Kidney (tissue), 13 donors: ENCODE measurements at regions not wholly inside any gene's neighbourhood (a gene's known extent, or its start where the extent isn't known, plus 50 kb on each side); places are given as distances from the start of the nearest gene placed in this dataset.

ENCODE experiments used
- DNase-seq, 5 donors: peaks; one replicate each; pipeline ENCODE4 v3.0.0-alpha.2; 2013 to 2020
- FAIRE-seq: peaks from 2 replicates; lab custom pipeline; 2012; peaks lifted over from hg19 to GRCh38; lab: Jason Lieb, UNC
- H3K27ac ChIP-seq, 2 donors: one replicate each; pipeline ENCODE4 v1.7.0; 2013; ENCODE audit warnings: low read depth in 2 of 2, low read length in 2 of 2, inconsistent platforms in 1 of 2
- H3K27me3 ChIP-seq: one replicate; pipeline ENCODE4 v1.7.1; 2013; ENCODE audit warnings: low read length, inconsistent platforms; ENCODE audit not compliant: control insufficient read depth, insufficient read depth
- H3K36me3 ChIP-seq, 3 donors: one replicate each; pipeline versions ENCODE4 v1.7.0 to v1.7.1; 2013; ENCODE audit warnings: low read length in 3 of 3, control low read depth in 1 of 3, inconsistent platforms in 1 of 3; ENCODE audit not compliant: insufficient read depth in 3 of 3, control insufficient read depth in 2 of 3
- H3K4me1 ChIP-seq, 3 donors: one replicate each; pipeline versions ENCODE4 v1.7.0 to v1.7.1; 2013; ENCODE audit warnings: low read length in 3 of 3, inconsistent platforms in 1 of 3, low read depth in 1 of 3; ENCODE audit not compliant: control insufficient read depth in 2 of 3, insufficient read depth in 2 of 3
- H3K4me3 ChIP-seq, 3 donors: one replicate each; pipeline versions ENCODE4 v1.7.0 to v1.8.1; 2013; ENCODE audit warnings: low read length in 3 of 3, control low read depth in 1 of 3, inconsistent platforms in 1 of 3
- H3K9ac ChIP-seq, 3 donors: one replicate each; pipeline versions ENCODE4 v1.7.0 to v1.7.1; 2013; ENCODE audit warnings: low read length in 3 of 3, control low read depth in 1 of 3, inconsistent platforms in 1 of 3
- H3K9me3 ChIP-seq, 3 donors: one replicate each; pipeline versions ENCODE4 v1.7.0 to v1.7.1; 2013; ENCODE audit warnings: low read length in 3 of 3, control low read depth in 1 of 3, inconsistent platforms in 1 of 3; ENCODE audit not compliant: control insufficient read depth in 2 of 3, insufficient read depth in 1 of 3
- CTCF ChIP-seq: IDR thresholded peaks from 3 replicates; pipeline ENCODE4 v1.5.1; 2012; ENCODE audit warnings: mild to moderate bottlenecking, moderate library complexity, borderline replicate concordance; ENCODE audit not compliant: insufficient read depth; ENCODE audit errors: extremely low read depth
- intact Hi-C: fragments of 100-400 bp; cut with DNase I; formaldehyde crosslinking; loops from one replicate; pipeline ENCODE4 v1.11.1; 2022
- donor health status: control.
- donor health status: control.
- donor health status: control.
- donor health status: control.
- donor health status: control.
- donor health status: DM: yes; HTN: yes; CAD: no.
- donor health status: Normal renal cell carcinoma (clear cell type).

DNA sequence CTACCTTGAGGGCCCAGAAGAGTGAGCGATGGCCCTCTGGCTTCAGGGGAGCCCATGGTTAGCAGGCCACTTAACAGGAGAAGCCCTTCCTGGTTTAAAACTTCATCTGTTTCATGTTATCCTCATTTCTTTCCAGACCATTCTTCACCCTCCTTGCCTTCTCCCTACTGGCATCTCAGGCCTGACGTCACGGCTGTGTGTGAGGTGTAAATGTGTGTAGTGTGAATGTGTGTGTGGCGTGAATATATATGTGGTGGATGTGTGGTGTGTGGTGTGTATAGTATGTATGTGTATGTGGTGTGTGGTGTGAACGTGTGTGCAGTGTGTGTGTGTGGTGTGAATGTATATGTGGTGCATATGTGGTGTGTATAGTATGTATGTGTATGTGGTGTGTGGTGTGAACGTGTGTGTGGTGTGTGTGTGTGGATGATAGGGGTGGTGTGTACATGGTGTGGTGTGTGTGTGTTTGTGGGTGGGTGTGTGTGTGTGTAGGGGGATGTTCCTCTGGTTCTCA is 88.5 kb downstream of the SOD2 start:
- Histone ChIP-seq H3K4me1 (no peaks in the 10 kb centered on the region), H3K27ac (no peak overlapping the region), H3K4me3 (no peak overlapping the region), H3K36me3 (no peaks in the 10 kb centered on the region), H3K27me3 (no peaks in the 10 kb centered on the region), H3K9me3 (no peaks in the 10 kb centered on the region), H3K9ac (no peak overlapping the region)
- no peak for TF ChIP-seq CTCF
- intact Hi-C loops, result no loop called here
- DNase-seq, result no peak
- no peak for FAIRE-seq

DNA sequence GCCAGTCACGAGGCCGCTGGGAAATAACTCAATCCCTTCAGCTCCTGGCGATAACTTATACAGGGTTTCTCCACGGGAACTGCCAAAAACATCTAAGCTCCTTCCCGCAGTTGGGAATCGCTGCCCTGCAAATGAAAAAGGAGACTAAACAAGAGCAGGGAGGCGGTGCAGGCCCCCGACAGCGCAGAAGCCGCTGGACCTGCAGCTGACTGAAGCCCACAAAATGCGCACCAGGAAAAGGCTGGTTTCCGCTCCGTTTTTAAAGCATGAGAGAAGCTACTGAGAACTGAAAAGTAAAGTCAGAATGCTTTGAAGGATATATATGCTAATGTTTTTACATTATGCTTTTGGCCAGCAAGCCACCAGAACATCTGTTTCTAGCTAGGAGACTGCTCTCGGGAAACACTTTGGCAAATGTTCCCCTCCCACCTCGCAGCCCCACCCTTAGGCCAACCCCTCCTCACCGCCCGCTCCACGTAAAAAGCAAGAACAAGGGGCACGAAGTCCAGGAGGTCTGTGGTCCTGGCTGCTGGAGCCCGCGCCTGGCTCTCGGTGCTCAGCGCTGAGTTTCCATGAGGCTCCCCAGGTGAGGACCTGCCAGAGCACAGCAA is 90.5 kb downstream of the SOD2 start:
- Histone ChIP-seq H3K4me3 (no peak overlapping the region), H3K27me3 (no peaks in the 10 kb centered on the region), H3K9ac (no peak overlapping the region), H3K9me3 (no peaks in the 10 kb centered on the region), H3K36me3 (no peaks in the 10 kb centered on the region), H3K27ac (no peak overlapping the region), H3K4me1 (no peaks in the 10 kb centered on the region)
- FAIRE-seq (no peak), DNase-seq (peak in 2 of 5 donors; percentile 4 to 11)
- intact Hi-C loops, result no loop called here
- no peak for TF ChIP-seq CTCF

GRCh38 chr6:159601211-159601610 is 91.8 kb downstream of the SOD2 start:
- no peak for DNase-seq
- Histone ChIP-seq H3K36me3 (no peaks in the 10 kb centered on the region), H3K4me1 (no peaks in the 10 kb centered on the region), H3K9me3 (no peaks in the 10 kb centered on the region), H3K27me3 (no peaks in the 10 kb centered on the region), H3K9ac (no peak overlapping the region), H3K4me3 (no peak overlapping the region), H3K27ac (no peak overlapping the region)
- intact Hi-C loops, result no loop called here
- TF ChIP-seq CTCF, result no peak
- FAIRE-seq, result no peak

GRCh38 chr6:159595173-159595572 is 97.9 kb downstream of the SOD2 start:
- Histone ChIP-seq H3K4me1 (peaks cover 0 to 3% (median 0%) of the 10 kb centered on the region in 3 donors), H3K27me3 (no peaks in the 10 kb centered on the region), H3K27ac (no peak overlapping the region), H3K9me3 (no peaks in the 10 kb centered on the region), H3K4me3 (no peak overlapping the region), H3K36me3 (no peaks in the 10 kb centered on the region), H3K9ac (no peak overlapping the region)
- FAIRE-seq (no peak), DNase-seq (no peak)
- intact Hi-C loops, result no loop called here
- TF ChIP-seq CTCF, result no peak
